Endometrium (tissue), 2 donors: ENCODE measurements at regions not wholly inside any gene's neighbourhood (a gene's known extent, or its start where the extent isn't known, plus 50 kb on each side); places are given as distances from the start of the nearest gene placed in this dataset.

Experiments used
- FAIRE-seq: peaks from 2 replicates; lab custom pipeline; 2012; peaks lifted over from hg19 to GRCh38; lab: Jason Lieb, UNC
- donor health status: control.
- donor health status: control.

GRCh38 chr16:27719106-27719445 is 169.1 kb downstream of the KATNIP start:
- no peak for FAIRE-seq

- no peak for FAIRE-seq
These were observed 171.0 kb downstream of the KATNIP start for GRCh38 chr16:27720731-27721530.

GRCh38 chr16:27721531-27722181 is 171.7 kb downstream of the KATNIP start:
- FAIRE-seq = no peak

GRCh38 chr16:27722207-27722606 is 172.3 kb downstream of the KATNIP start:
- no peak for FAIRE-seq

GRCh38 chr16:27722892-27723450 is 173.0 kb downstream of the KATNIP start:
- no peak for FAIRE-seq

- FAIRE-seq = no peak
These were observed 174.0 kb downstream of the KATNIP start for GRCh38 chr16:27723711-27724481.

- FAIRE-seq = no peak
These were observed 174.7 kb downstream of the KATNIP start for GRCh38 chr16:27724482-27725235.

- FAIRE-seq = no peak
These were observed 175.5 kb downstream of the KATNIP start for GRCh38 chr16:27725236-27726000.

- FAIRE-seq = no peak
These were observed 176.8 kb downstream of the KATNIP start for GRCh38 chr16:27726621-27727261.

- no peak for FAIRE-seq
These were observed 178.0 kb downstream of the KATNIP start for GRCh38 chr16:27727941-27728340.

GRCh38 chr16:27728691-27729090 is 178.7 kb downstream of the KATNIP start:
- no peak for FAIRE-seq

- no peak for FAIRE-seq
These were observed 179.8 kb downstream of the KATNIP start for GRCh38 chr16:27729516-27730304.

GRCh38 chr16:27730661-27731210 is 180.8 kb downstream of the KATNIP start:
- no peak for FAIRE-seq

- no peak for FAIRE-seq
These were observed 185.1 kb downstream of the KATNIP start for GRCh38 chr16:27735031-27735430.

- FAIRE-seq = no peak
These were observed 186.5 kb downstream of the KATNIP start for GRCh38 chr16:27736431-27736830.

- FAIRE-seq = no peak
These were observed 187.6 kb downstream of the KATNIP start for GRCh38 chr16:27737513-27737912.
